Stimulated activated CD4-positive, alpha-beta T cell treated with anti-CD3 and anti-CD28 coated beads, Interleukin-12 subunit alpha, Interleukin-12 subunit beta, amount 100 ng/mL, for 4 hours (primary cell): ENCODE measurements at regions not wholly inside any gene's neighbourhood (a gene's known extent, or its start where the extent isn't known, plus 50 kb on each side); places are given as distances from the start of the nearest gene placed in this dataset.
"Not testable (repeated sequence)": the region's sequence is repeated elsewhere in the genome, so short reads cannot be mapped to it uniquely, and the experiment has no call there.

Source experiments
- DNase-seq: peaks from one replicate; pipeline ENCODE4 v3.0.0-alpha.2; 2020

- DNase-seq = no peak
Observed at GRCh38 chr1:55463814-55464475, 248.8 kb upstream of the USP24 start.

- DNase-seq = no peak
Observed at GRCh38 chr1:55457874-55458273, 242.7 kb upstream of the USP24 start.

- no peak for DNase-seq
Observed at GRCh38 chr1:55456971-55457370, 241.8 kb upstream of the USP24 start.

- DNase-seq = no peak
Observed at GRCh38 chr1:55448261-55448660, 233.1 kb upstream of the USP24 start.

GRCh38 chr1:55447488-55447887, 232.3 kb upstream of the USP24 start:
- no peak for DNase-seq

- DNase-seq = no peak
Observed at GRCh38 chr1:55446351-55446750, 231.2 kb upstream of the USP24 start.

GRCh38 chr1:55445416-55445815, 230.3 kb upstream of the USP24 start:
- DNase-seq = no peak

GRCh38 chr1:55444667-55445066, 229.5 kb upstream of the USP24 start:
- no peak for DNase-seq

- no peak for DNase-seq
Observed at GRCh38 chr1:55443175-55443915, 228.2 kb upstream of the USP24 start.

- DNase-seq = no peak
Observed at GRCh38 chr1:55441489-55441888, 226.3 kb upstream of the USP24 start.

GRCh38 chr1:55437692-55438091, 222.5 kb upstream of the USP24 start:
- DNase-seq = no peak

- not testable (repeated sequence) for DNase-seq
Observed at GRCh38 chr1:55430720-55431119, 215.6 kb upstream of the USP24 start.

GRCh38 chr1:55430206-55430605, 215.0 kb upstream of the USP24 start:
- not testable (repeated sequence) for DNase-seq

- DNase-seq = no peak
Observed at GRCh38 chr1:55428944-55429931, 214.1 kb upstream of the USP24 start.

- DNase-seq = no peak
Observed at GRCh38 chr1:55428231-55428630, 213.1 kb upstream of the USP24 start.

GRCh38 chr1:55427606-55428005, 212.4 kb upstream of the USP24 start:
- no peak for DNase-seq

GRCh38 chr1:55426619-55427018, 211.5 kb upstream of the USP24 start:
- no peak for DNase-seq

GRCh38 chr1:55426156-55426555, 211.0 kb upstream of the USP24 start:
- no peak for DNase-seq

- DNase-seq = no peak
Observed at GRCh38 chr1:55425310-55425930, 210.3 kb upstream of the USP24 start.

- no peak for DNase-seq
Observed at GRCh38 chr1:55423376-55423775, 208.2 kb upstream of the USP24 start.

GRCh38 chr1:55420929-55421716, 206.0 kb upstream of the USP24 start:
- no peak for DNase-seq

GRCh38 chr1:55420026-55420425, 204.9 kb upstream of the USP24 start:
- DNase-seq = no peak
